Fibroblast of lung (primary cell): ENCODE measurements at regions not wholly inside any gene's neighbourhood (a gene's known extent, or its start where the extent isn't known, plus 50 kb on each side); places are given as distances from the start of the nearest gene placed in this dataset.
A peak's percentile ranks its signal among the peaks of the same experiment; 100 is the strongest.

Experiments
- DNase-seq, 2 donors: peaks; one replicate each; pipeline versions ENCODE4 v3.0.0 to v3.0.0-alpha.2; 2010; ENCODE audit warnings: low read depth in 2 of 2
- H2AFZ ChIP-seq: 2 replicates; pipeline ENCODE4 v1.5.1; 2012; ENCODE audit warnings: low read length, control low read depth, inconsistent platforms
- H3K27ac ChIP-seq: 2 replicates; pipeline ENCODE4 v1.5.1; 2011; ENCODE audit warnings: low read length, control low read depth; ENCODE audit not compliant: insufficient read depth
- H3K27me3 ChIP-seq: 2 replicates; pipeline ENCODE4 v1.5.1; 2011; ENCODE audit warnings: mild to moderate bottlenecking, low read length; ENCODE audit not compliant: control insufficient read depth, insufficient read depth
- H3K36me3 ChIP-seq: 2 replicates; pipeline ENCODE4 v1.5.1; 2011; ENCODE audit warnings: low read length; ENCODE audit not compliant: control insufficient read depth, insufficient read depth
- H3K4me1 ChIP-seq: 2 replicates; pipeline ENCODE4 v1.5.1; 2011; ENCODE audit warnings: low read length; ENCODE audit not compliant: control insufficient read depth, insufficient read depth; ENCODE audit errors: extremely low read depth
- H3K4me2 ChIP-seq: 2 replicates; pipeline ENCODE4 v1.5.1; 2011; ENCODE audit warnings: low read length, control low read depth; ENCODE audit not compliant: insufficient read depth; ENCODE audit errors: extremely low read depth
- H3K4me3 ChIP-seq, 4 experiments: fragments of 200-600 bp in 1 of 4; sonication (generic) in 1 of 4; replicated peaks in 1 of 4; 2 replicates each; pipeline ENCODE4 v1.5.1; 2011 to 2016; ENCODE audit warnings: low read length in 4 of 4, low read depth in 3 of 4, mild to moderate bottlenecking in 3 of 4, control low read depth in 2 of 4, inconsistent platforms in 1 of 4, mixed read lengths in 1 of 4; ENCODE audit not compliant: insufficient read depth in 1 of 4; ENCODE audit errors: control extremely low read depth in 1 of 4
- H3K79me2 ChIP-seq: 2 replicates; pipeline ENCODE4 v1.5.1; 2012; ENCODE audit warnings: mild to moderate bottlenecking, low read length, inconsistent platforms; ENCODE audit not compliant: control insufficient read depth, insufficient read depth
- H3K9ac ChIP-seq: 2 replicates; pipeline ENCODE4 v1.5.1; 2011; ENCODE audit warnings: mild to moderate bottlenecking, low read length, control low read depth; ENCODE audit not compliant: insufficient read depth
- H3K9me3 ChIP-seq: 2 replicates; pipeline ENCODE4 v1.5.1; 2012; ENCODE audit warnings: low read depth, low read length; ENCODE audit not compliant: control insufficient read depth, insufficient read depth
- H4K20me1 ChIP-seq: 2 replicates; pipeline ENCODE4 v1.5.1; 2011; ENCODE audit warnings: low read length; ENCODE audit not compliant: control insufficient read depth, insufficient read depth; ENCODE audit errors: extremely low read depth
- EZH2 ChIP-seq: IDR thresholded peaks from 2 replicates; pipeline ENCODE4 v1.5.1; 2012; ENCODE audit warnings: low read length, control low read depth, mild to moderate bottlenecking; ENCODE audit errors: missing control alignments
- TF ChIP-seq, protein P1 (sequence below), 2 donors: IDR thresholded peaks in 1 of 2; conservative IDR thresholded peaks in 1 of 2; 1 replicate in 1 of 2; 2 replicates in 1 of 2; pipeline ENCODE4 v1.5.1; 2011 to 2012; ENCODE audit warnings: low read length in 2 of 2, control low read depth in 1 of 2, inconsistent platforms in 1 of 2, low read depth in 1 of 2, mild to moderate bottlenecking in 1 of 2

DNA sequence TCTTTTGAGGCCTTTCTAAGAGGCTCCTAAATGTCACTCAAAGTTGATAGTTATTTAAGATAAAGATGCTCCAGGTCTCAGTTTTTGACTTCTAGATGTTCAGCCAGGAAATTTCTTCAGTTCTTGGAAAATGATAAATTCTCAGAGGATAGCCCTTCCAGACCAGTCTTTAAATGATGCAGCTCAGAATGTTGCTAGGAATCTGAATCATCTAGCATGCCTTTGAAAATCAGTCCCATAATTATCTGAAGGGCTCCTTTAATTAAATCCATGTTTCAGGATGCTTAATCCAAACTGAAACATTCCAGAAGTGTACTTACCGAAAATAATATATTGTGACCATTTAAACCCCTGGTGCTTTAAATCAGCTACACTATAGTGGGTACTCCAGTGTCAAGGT, 107.5 kb upstream of the FBN2 start:
- TF ChIP-seq EZH2, result no peak
- TF ChIP-seq, protein P1, sequence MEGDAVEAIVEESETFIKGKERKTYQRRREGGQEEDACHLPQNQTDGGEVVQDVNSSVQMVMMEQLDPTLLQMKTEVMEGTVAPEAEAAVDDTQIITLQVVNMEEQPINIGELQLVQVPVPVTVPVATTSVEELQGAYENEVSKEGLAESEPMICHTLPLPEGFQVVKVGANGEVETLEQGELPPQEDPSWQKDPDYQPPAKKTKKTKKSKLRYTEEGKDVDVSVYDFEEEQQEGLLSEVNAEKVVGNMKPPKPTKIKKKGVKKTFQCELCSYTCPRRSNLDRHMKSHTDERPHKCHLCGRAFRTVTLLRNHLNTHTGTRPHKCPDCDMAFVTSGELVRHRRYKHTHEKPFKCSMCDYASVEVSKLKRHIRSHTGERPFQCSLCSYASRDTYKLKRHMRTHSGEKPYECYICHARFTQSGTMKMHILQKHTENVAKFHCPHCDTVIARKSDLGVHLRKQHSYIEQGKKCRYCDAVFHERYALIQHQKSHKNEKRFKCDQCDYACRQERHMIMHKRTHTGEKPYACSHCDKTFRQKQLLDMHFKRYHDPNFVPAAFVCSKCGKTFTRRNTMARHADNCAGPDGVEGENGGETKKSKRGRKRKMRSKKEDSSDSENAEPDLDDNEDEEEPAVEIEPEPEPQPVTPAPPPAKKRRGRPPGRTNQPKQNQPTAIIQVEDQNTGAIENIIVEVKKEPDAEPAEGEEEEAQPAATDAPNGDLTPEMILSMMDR (conservative IDR thresholded peaks at IDR 0.05 in 1 of 2, IDR thresholded peaks at IDR 0.05 in 1 of 2; ENCODE audit: low read depth in 1 of 2, low read length in 2 of 2), result no peak
- H3K4me1 ChIP-seq, result no peaks in the 10 kb centered on the region
- H3K27me3 ChIP-seq, result no peaks in the 10 kb centered on the region
- H4K20me1 ChIP-seq, result peaks cover 1% of the 10 kb centered on the region
- no peaks in the 10 kb centered on the region for H3K79me2 ChIP-seq
- no peak overlapping the region for H3K4me3 ChIP-seq
- no peaks in the 10 kb centered on the region for H3K9me3 ChIP-seq
- H3K4me2 ChIP-seq, result no peak overlapping the region
- H2AFZ ChIP-seq, result no peak overlapping the region
- DNase-seq, result no peak
- no peak overlapping the region for H3K27ac ChIP-seq
- H3K9ac ChIP-seq, result no peak overlapping the region
- no peaks in the 10 kb centered on the region for H3K36me3 ChIP-seq

DNA sequence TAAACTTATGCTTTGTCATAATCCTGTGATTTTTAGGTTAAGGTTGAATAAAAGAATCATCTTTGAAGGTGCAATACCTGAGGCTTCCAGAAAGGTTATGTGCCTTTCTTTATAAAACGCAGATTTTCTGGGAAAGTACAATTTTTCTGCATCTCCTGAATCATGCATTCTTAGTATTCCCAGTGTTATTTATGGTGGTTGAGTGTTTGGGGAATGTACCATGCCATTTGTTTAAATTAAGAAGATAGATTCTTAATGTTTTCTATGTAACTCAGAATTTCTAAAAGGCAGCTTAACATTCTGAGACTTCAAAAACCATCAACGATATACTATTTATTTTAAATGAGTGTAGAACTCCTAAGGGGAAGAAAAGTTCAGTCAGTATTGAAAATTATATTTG, 108.1 kb upstream of the FBN2 start:
- H3K36me3 ChIP-seq, result no peaks in the 10 kb centered on the region
- TF ChIP-seq EZH2, result no peak
- TF ChIP-seq, protein P1 (conservative IDR thresholded peaks at IDR 0.05 in 1 of 2, IDR thresholded peaks at IDR 0.05 in 1 of 2; ENCODE audit: low read depth in 1 of 2, low read length in 2 of 2), result no peak
- H3K79me2 ChIP-seq, result no peaks in the 10 kb centered on the region
- no peak overlapping the region for H2AFZ ChIP-seq
- no peaks in the 10 kb centered on the region for H3K9me3 ChIP-seq
- H3K4me2 ChIP-seq, result no peak overlapping the region
- H3K4me1 ChIP-seq, result no peaks in the 10 kb centered on the region
- no peak overlapping the region for H3K4me3 ChIP-seq
- H3K9ac ChIP-seq, result no peak overlapping the region
- no peak overlapping the region for H3K27ac ChIP-seq
- H4K20me1 ChIP-seq, result peaks cover 1% of the 10 kb centered on the region
- no peak for DNase-seq
- no peaks in the 10 kb centered on the region for H3K27me3 ChIP-seq

DNA sequence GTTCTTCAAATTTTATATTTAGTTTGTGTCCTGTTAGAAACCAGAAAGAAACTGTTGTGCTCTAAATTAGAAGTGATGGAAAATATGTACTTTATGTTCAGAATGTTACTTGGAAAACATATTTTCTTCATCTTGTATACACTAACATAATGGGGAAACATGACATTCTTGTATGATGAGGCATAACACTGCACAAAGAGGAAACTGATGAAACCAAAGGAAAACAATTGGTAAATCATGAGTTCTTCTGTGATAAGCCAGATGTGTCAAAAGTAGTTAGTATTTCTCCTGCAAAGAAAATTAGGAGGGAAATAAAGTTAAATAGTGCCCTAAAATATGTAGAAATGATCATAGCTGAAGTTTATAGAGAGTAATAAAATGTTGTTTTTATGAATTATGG, 111.1 kb upstream of the FBN2 start:
- Histone ChIP-seq H3K36me3 (no peaks in the 10 kb centered on the region), H3K4me2 (no peak overlapping the region), H3K79me2 (no peaks in the 10 kb centered on the region), H4K20me1 (no peaks in the 10 kb centered on the region), H3K9ac (no peak overlapping the region), H3K4me3 (no peak overlapping the region), H3K27me3 (no peaks in the 10 kb centered on the region), H3K9me3 (no peaks in the 10 kb centered on the region), H3K4me1 (no peaks in the 10 kb centered on the region), H3K27ac (no peak overlapping the region), H2AFZ (no peak overlapping the region)
- no peak for TF ChIP-seq EZH2
- TF ChIP-seq, protein P1 (conservative IDR thresholded peaks at IDR 0.05 in 1 of 2, IDR thresholded peaks at IDR 0.05 in 1 of 2; ENCODE audit: low read depth in 1 of 2, low read length in 2 of 2), result no peak
- peak in 1 of 2 donors; percentile 83 for DNase-seq
